K562 (cell line): ENCODE measurements at regions not wholly inside any gene's neighbourhood (a gene's known extent, or its start where the extent isn't known, plus 50 kb on each side); places are given as distances from the start of the nearest gene placed in this dataset.
A peak's percentile ranks its signal among the peaks of the same experiment; 100 is the strongest.

ENCODE experiments used
- ATAC-seq: fragments of 200-7000 bp; cut with Tn5 transposase; 3 replicates; pipeline ENCODE4 v1.9.1; 2020; ENCODE audit warnings: moderate library complexity
- BruUV-seq: library from RNA; stranded (reverse); fragments of 400-500 nt; replicated peaks from 2 replicates; lab custom pipeline; 2021; lab: Mats Ljungman, UMichigan
- CTCF ChIA-PET: fragments of 300-600 bp; formaldehyde crosslinking; extraction: SDS; loops from one replicate; lab custom pipeline; 2021; ENCODE audit warnings: low intra/inter-chr PET ratio; lab: Yijun Ruan, JAX
- POLR2A ChIA-PET: fragments of 300-600, 350-650 bp; sonication (Branson Sonifier 250); formaldehyde crosslinking; extraction: SDS; loops from one replicate; lab custom pipeline; 2021; ENCODE audit warnings: antibody characterized with exemption, inconsistent platforms; lab: Yijun Ruan, JAX
- DNase-seq, 4 experiments: peaks; one replicate each; pipeline versions ENCODE4 v3.0.0 to v3.0.0-alpha.2; 2011 to 2018; ENCODE audit warnings: low spot score in 3 of 4, mixed read lengths in 3 of 4; ENCODE audit errors: extremely low read depth in 1 of 4
- FAIRE-seq: peaks from 2 replicates; lab custom pipeline; 2011; peaks lifted over from hg19 to GRCh38; lab: Jason Lieb, UNC
- H2AFZ ChIP-seq: 2 replicates; pipeline ENCODE4 v1.6.0; 2011; ENCODE audit warnings: low read depth, low read length, control low read depth, inconsistent platforms
- H3K27ac ChIP-seq: fragments of 200-600 bp; 3 replicates; pipeline ENCODE4 v1.8.0; 2011; ENCODE audit warnings: low read depth, mild to moderate bottlenecking, control low read depth, inconsistent platforms, low read length, moderate library complexity, mixed read lengths; ENCODE audit errors: extremely low read depth
- H3K27me3 ChIP-seq, 2 experiments: fragments of 300-600 bp in 1 of 2; 2 replicates in 1 of 2; 3 replicates in 1 of 2; pipeline versions ENCODE4 v1.6.0 to v1.8.0; 2011; ENCODE audit warnings: inconsistent platforms in 2 of 2, low read length in 2 of 2, mild to moderate bottlenecking in 1 of 2, mixed read lengths in 1 of 2, moderate library complexity in 1 of 2; ENCODE audit not compliant: control insufficient read depth in 2 of 2, insufficient read depth in 2 of 2
- H3K36me3 ChIP-seq: fragments of 300-600 bp; 3 replicates; pipeline ENCODE4 v1.8.0; 2011; ENCODE audit warnings: mild to moderate bottlenecking, low read length, inconsistent platforms; ENCODE audit not compliant: control insufficient read depth, insufficient read depth
- H3K4me1 ChIP-seq, 2 experiments: fragments of 200-600 bp in 1 of 2; replicated peaks in 1 of 2; 2 replicates in 1 of 2; 3 replicates in 1 of 2; pipeline versions ENCODE4 v1.5.1 to v1.8.0; 2011; ENCODE audit warnings: inconsistent platforms in 2 of 2, low read length in 2 of 2, mild to moderate bottlenecking in 1 of 2, mixed read lengths in 1 of 2, moderate library complexity in 1 of 2; ENCODE audit not compliant: control insufficient read depth in 2 of 2, insufficient read depth in 2 of 2
- H3K4me2 ChIP-seq: 2 replicates; pipeline ENCODE4 v1.6.1; 2011; ENCODE audit warnings: low read length, control low read depth, inconsistent platforms, mixed read lengths; ENCODE audit not compliant: insufficient read depth
- H3K4me3 ChIP-seq: fragments of 200-600 bp; sonication (generic), shearing (Covaris generic); 2 replicates; pipeline ENCODE4 v1.5.1; 2016; ENCODE audit warnings: control low read depth, inconsistent platforms
- H3K79me2 ChIP-seq: fragments of 200-600 bp; 3 replicates; pipeline ENCODE4 v1.8.0; 2011; ENCODE audit warnings: low read length, inconsistent platforms; ENCODE audit not compliant: control insufficient read depth, insufficient read depth
- H3K9ac ChIP-seq, 2 experiments: 2 replicates each; pipeline versions ENCODE4 v1.6.0 to v1.6.1; 2011; ENCODE audit warnings: low read depth in 2 of 2, low read length in 2 of 2, control low read depth in 1 of 2, inconsistent platforms in 1 of 2, mild to moderate bottlenecking in 1 of 2, mixed read lengths in 1 of 2; ENCODE audit not compliant: insufficient read depth in 1 of 2
- H3K9me1 ChIP-seq: one replicate; pipeline ENCODE4 v1.6.0; 2011; ENCODE audit warnings: inconsistent platforms, mild to moderate bottlenecking, low read length, moderate library complexity; ENCODE audit not compliant: control insufficient read depth, insufficient read depth
- H3K9me3 ChIP-seq: replicated peaks from 2 replicates; pipeline ENCODE4 v1.5.1; 2011; ENCODE audit warnings: low read depth, low read length, inconsistent platforms; ENCODE audit not compliant: control insufficient read depth, insufficient read depth
- H4K20me1 ChIP-seq: replicated peaks from 2 replicates; pipeline ENCODE4 v1.6.1; 2011; ENCODE audit warnings: low read length, inconsistent platforms, mixed read lengths; ENCODE audit not compliant: control insufficient read depth, insufficient read depth
- EZH2 ChIP-seq: IDR thresholded peaks from 2 replicates; pipeline ENCODE4 v1.6.1; 2012; ENCODE audit warnings: low read depth, mild to moderate bottlenecking, inconsistent platforms, low read length, borderline replicate concordance
- FOXK1 ChIP-seq: sonication (generic); formaldehyde crosslinking; IDR thresholded peaks from 2 replicates; pipeline ENCODE4 v1.8.0; 2022; ENCODE audit warnings: missing genetic modification reagents, mild to moderate bottlenecking, borderline replicate concordance
- ILK ChIP-seq: fragments of 450-650 bp; IDR thresholded peaks from 2 replicates; pipeline ENCODE4 v1.6.1; 2016; ENCODE audit warnings: missing genetic modification characterization, low read depth, mild to moderate bottlenecking, missing compliant biosample characterization, moderate library complexity, borderline replicate concordance
- JUN ChIP-seq, 2 experiments: sonication (generic) in 1 of 2; formaldehyde crosslinking in 1 of 2; IDR thresholded peaks; 2 replicates each; pipeline versions ENCODE4 v1.6.1 to v1.8.0; 2012 to 2022; ENCODE audit warnings: borderline replicate concordance in 2 of 2, mild to moderate bottlenecking in 2 of 2, improper control_type of control experiment in 1 of 2, low read depth in 1 of 2, low read length in 1 of 2, missing genetic modification reagents in 1 of 2
- MEIS2 ChIP-seq: fragments of 450-650 bp; IDR thresholded peaks from 2 replicates; pipeline ENCODE4 v1.6.1; 2014; ENCODE audit warnings: mild to moderate bottlenecking; ENCODE audit not compliant: partially characterized antibody
- TARDBP ChIP-seq: fragments of 450-650 bp; IDR thresholded peaks from 2 replicates; pipeline ENCODE4 v1.6.1; 2016
- ZNF316 ChIP-seq: fragments of 450-650 bp; IDR thresholded peaks from 2 replicates; pipeline ENCODE4 v1.6.1; 2016
- WGBS: fragments of 100-300 bp; shearing (Covaris generic); methylation state at CpG from one replicate; pipeline ENCODE4 v1.1.6; 2016; ENCODE audit warnings: low coverage, mixed read lengths; ENCODE audit not compliant: insufficient coverage; ENCODE audit errors: missing lambda C conversion rate; 5-methylcytosine and 5-hydroxymethylcytosine counted together
- in situ Hi-C: fragments of 300-500 bp; cut with MboI; formaldehyde crosslinking; loops from 4 replicates; pipeline ENCODE4 v1.15.0; 2018; ENCODE audit warnings: inconsistent platforms, mixed read lengths
- intact Hi-C: fragments of 100-400 bp; cut with micrococcal nuclease; formaldehyde crosslinking; loops from 2 replicates; pipeline ENCODE4 v1.14.2; 2022
- TF ChIP-seq, protein P1 (sequence below): fragments of 450-650 bp; IDR thresholded peaks from 2 replicates; pipeline ENCODE4 v1.6.1; 2018; ENCODE audit not compliant: partially characterized antibody
- TF ChIP-seq, protein P2 (sequence below), 2 experiments: fragments of 450-650 bp in 1 of 2; sonication (generic) in 1 of 2; formaldehyde crosslinking in 1 of 2; IDR thresholded peaks; 2 replicates each; pipeline versions ENCODE4 v1.7.1 to v1.9.0; 2016 to 2022; ENCODE audit warnings: inconsistent platforms in 1 of 2, mild to moderate bottlenecking in 1 of 2, missing genetic modification reagents in 1 of 2

DNA sequence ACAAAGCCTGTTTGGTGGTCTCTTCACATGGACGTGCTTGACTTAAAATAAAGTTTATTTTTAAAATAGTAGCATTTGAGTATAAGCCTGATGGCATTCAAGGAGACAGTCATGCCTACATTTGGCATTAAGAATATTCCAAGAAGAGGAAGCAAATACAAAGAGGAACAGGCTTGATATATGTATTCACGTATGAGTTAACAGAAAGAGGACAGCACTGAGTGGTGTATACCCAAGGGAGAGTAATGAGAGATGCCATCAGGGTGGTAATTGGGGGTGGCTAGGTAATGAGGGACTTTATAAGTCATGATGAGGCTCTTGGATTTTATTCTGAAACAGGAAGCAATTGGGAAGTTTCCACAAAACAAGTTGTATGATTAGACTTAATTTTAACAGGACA is 363.3 kb downstream of the SEMA3D start:
- H4K20me1 ChIP-seq = no peaks in the 10 kb centered on the region
- H3K4me2 ChIP-seq = peak overlapping the region; percentile 51
- no TSS peak for BruUV-seq
- ATAC-seq (peak; percentile 59), DNase-seq (no peak), FAIRE-seq (no peak)
- intact Hi-C loops = no loop called here
- 9% methylated on average over 2 of the region's 2 CpGs for whole genome bisulfite sequencing
- no peaks in the 10 kb centered on the region for H3K9me1 ChIP-seq
- H3K36me3 ChIP-seq = peaks cover 10% of the 10 kb centered on the region; the same call in 2 of the 3 replicates
- H3K9ac ChIP-seq = peak overlapping the region in 1 of 2 experiments; percentile 42; a peak in 1 of 4 replicates
- H3K4me1 ChIP-seq = peaks cover 12 to 52% of the 10 kb centered on the region in 2 experiments
- H2AFZ ChIP-seq = no peak overlapping the region
- peaks cover 66% of the 10 kb centered on the region for H3K79me2 ChIP-seq
- peak overlapping the region; percentile 76 for H3K27ac ChIP-seq
- ChIA-PET CTCF (no interaction called here), POLR2A (interaction anchor here (2.0 kb wide), 1 partner anchor 13 kb away, joined by 7 read pairs; no protein-coding TSS in a partner anchor)
- no peak overlapping the region for H3K4me3 ChIP-seq
- no peaks in the 10 kb centered on the region for H3K27me3 ChIP-seq
- in situ Hi-C loops = no loop called here
- H3K9me3 ChIP-seq = no peaks in the 10 kb centered on the region
- TF ChIP-seq ILK (tag) (no peak), FOXK1 (CRISPR knock-in tag) (no peak), TARDBP (no peak), JUN (IDR thresholded peaks at IDR 0.05; ENCODE audit: borderline replicate concordance, low read depth, low read length) (no peak), JUN (CRISPR knock-in tag; IDR thresholded peaks at IDR 0.05; ENCODE audit: borderline replicate concordance) (no peak), ZNF316 (no peak), EZH2 (no peak), MEIS2 (no peak)
- TF ChIP-seq, protein P1, sequence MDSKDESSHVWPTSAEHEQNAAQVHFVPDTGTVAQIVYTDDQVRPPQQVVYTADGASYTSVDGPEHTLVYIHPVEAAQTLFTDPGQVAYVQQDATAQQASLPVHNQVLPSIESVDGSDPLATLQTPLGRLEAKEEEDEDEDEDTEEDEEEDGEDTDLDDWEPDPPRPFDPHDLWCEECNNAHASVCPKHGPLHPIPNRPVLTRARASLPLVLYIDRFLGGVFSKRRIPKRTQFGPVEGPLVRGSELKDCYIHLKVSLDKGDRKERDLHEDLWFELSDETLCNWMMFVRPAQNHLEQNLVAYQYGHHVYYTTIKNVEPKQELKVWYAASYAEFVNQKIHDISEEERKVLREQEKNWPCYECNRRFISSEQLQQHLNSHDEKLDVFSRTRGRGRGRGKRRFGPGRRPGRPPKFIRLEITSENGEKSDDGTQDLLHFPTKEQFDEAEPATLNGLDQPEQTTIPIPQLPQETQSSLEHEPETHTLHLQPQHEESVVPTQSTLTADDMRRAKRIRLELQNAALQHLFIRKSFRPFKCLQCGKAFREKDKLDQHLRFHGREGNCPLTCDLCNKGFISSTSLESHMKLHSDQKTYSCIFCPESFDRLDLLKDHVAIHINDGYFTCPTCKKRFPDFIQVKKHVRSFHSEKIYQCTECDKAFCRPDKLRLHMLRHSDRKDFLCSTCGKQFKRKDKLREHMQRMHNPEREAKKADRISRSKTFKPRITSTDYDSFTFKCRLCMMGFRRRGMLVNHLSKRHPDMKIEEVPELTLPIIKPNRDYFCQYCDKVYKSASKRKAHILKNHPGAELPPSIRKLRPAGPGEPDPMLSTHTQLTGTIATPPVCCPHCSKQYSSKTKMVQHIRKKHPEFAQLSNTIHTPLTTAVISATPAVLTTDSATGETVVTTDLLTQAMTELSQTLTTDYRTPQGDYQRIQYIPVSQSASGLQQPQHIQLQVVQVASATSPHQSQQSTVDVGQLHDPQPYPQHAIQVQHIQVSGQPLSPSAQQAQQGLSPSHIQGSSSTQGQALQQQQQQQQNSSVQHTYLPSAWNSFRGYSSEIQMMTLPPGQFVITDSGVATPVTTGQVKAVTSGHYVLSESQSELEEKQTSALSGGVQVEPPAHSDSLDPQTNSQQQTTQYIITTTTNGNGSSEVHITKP = peak; percentile 48
- TF ChIP-seq, protein P2, sequence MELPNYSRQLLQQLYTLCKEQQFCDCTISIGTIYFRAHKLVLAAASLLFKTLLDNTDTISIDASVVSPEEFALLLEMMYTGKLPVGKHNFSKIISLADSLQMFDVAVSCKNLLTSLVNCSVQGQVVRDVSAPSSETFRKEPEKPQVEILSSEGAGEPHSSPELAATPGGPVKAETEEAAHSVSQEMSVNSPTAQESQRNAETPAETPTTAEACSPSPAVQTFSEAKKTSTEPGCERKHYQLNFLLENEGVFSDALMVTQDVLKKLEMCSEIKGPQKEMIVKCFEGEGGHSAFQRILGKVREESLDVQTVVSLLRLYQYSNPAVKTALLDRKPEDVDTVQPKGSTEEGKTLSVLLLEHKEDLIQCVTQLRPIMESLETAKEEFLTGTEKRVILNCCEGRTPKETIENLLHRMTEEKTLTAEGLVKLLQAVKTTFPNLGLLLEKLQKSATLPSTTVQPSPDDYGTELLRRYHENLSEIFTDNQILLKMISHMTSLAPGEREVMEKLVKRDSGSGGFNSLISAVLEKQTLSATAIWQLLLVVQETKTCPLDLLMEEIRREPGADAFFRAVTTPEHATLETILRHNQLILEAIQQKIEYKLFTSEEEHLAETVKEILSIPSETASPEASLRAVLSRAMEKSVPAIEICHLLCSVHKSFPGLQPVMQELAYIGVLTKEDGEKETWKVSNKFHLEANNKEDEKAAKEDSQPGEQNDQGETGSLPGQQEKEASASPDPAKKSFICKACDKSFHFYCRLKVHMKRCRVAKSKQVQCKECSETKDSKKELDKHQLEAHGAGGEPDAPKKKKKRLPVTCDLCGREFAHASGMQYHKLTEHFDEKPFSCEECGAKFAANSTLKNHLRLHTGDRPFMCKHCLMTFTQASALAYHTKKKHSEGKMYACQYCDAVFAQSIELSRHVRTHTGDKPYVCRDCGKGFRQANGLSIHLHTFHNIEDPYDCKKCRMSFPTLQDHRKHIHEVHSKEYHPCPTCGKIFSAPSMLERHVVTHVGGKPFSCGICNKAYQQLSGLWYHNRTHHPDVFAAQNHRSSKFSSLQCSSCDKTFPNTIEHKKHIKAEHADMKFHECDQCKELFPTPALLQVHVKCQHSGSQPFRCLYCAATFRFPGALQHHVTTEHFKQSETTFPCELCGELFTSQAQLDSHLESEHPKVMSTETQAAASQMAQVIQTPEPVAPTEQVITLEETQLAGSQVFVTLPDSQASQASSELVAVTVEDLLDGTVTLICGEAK (IDR thresholded peaks at IDR 0.05) = 0 out of 2 replicates have a peak, but pooled peaks have one; percentile 33
- TF ChIP-seq, protein P2 (CRISPR knock-in tag; IDR thresholded peaks at IDR 0.05) = no peak
